ENCODE measurements at regions not wholly inside any gene's neighbourhood (a gene's known extent, or its start where the extent isn't known, plus 50 kb on each side); places are given as distances from the start of the nearest gene placed in this dataset.
A peak's percentile ranks its signal among the peaks of the same experiment; 100 is the strongest.

GRCh38 chr10:63699785-63700613, 178.8 kb downstream of the REEP3 start:
- Mint-ChIP-seq H3K36me3 (ENCODE audit: insufficient read depth) (no peaks in the 10 kb centered on the region), H3K9me3 (no peaks in the 10 kb centered on the region), H3K4me3 (no peak overlapping the region), H3K4me1 (ENCODE audit: low read depth) (peaks cover 10% of the 10 kb centered on the region), H3K27me3 (ENCODE audit: low read depth) (no peaks in the 10 kb centered on the region)
- ATAC-seq: peak; percentile 95 to 96
- DNase-seq: no peak

GRCh38 chr10:63700631-63701156, 179.5 kb downstream of the REEP3 start:
- DNase-seq: no peak
- H3K4me3 Mint-ChIP-seq: no peak overlapping the region
- no peaks in the 10 kb centered on the region for H3K36me3 Mint-ChIP-seq (ENCODE audit: insufficient read depth)
- H3K9me3 Mint-ChIP-seq: no peaks in the 10 kb centered on the region
- ATAC-seq: no peak
- no peaks in the 10 kb centered on the region for H3K27me3 Mint-ChIP-seq (ENCODE audit: low read depth)
- H3K4me1 Mint-ChIP-seq (ENCODE audit: low read depth): peaks cover 10% of the 10 kb centered on the region

DNA sequence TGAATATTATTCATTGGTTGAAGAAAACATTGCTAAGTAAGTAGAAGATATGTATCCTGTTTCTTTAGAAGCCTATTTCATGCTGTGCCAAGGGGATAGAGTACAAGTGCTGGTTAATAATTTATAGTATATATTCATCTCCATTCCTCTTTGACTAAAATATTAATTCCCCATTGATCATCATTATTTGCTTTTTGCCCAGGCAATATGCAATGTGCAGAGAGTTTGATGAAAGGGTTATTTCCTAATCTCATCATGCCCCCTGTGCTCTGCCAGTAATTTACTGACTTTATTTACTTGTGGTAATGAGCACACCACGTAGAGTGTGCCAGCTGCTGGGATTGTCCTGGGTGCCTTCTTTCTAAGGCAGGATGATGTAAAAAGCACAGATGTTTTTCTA, 180.9 kb downstream of the REEP3 start:
- DNase-seq: no peak
- peaks cover 15% of the 10 kb centered on the region for H3K4me1 Mint-ChIP-seq (ENCODE audit: low read depth)
- no peak for ATAC-seq
- no peaks in the 10 kb centered on the region for H3K36me3 Mint-ChIP-seq (ENCODE audit: insufficient read depth)
- no peaks in the 10 kb centered on the region for H3K27me3 Mint-ChIP-seq (ENCODE audit: low read depth)
- no peak overlapping the region for H3K4me3 Mint-ChIP-seq
- no peaks in the 10 kb centered on the region for H3K9me3 Mint-ChIP-seq

DNA sequence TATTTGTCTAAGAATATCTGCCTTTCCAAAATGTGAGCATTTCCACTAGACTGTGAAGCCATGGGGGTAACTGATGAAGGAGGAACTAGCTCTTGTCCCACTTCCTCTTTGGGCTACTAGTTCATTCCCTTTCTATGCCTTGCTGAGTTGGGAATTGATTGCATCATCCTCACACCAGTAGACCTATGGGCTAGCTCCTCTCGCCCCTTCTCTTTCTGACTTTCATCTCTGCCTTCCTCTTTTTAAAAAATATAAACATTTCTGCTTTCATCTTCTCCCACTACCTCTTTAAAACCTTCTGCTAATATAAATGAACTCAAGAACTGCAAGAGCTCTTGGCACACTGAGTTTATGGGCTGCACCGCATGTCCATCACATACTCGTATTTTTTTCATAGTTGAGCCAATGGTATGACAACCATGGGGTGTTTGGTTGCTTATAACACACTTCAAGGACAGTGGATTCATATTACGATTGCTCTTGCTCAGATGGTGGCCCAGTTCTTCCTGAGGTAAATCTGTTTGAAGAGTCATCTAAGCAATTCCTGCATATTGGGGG, 182.0 kb downstream of the REEP3 start:
- no peak for ATAC-seq
- no peaks in the 10 kb centered on the region for H3K27me3 Mint-ChIP-seq (ENCODE audit: low read depth)
- H3K36me3 Mint-ChIP-seq (ENCODE audit: insufficient read depth): no peaks in the 10 kb centered on the region
- no peak for DNase-seq
- H3K4me3 Mint-ChIP-seq: no peak overlapping the region
- peaks cover 24% of the 10 kb centered on the region for H3K4me1 Mint-ChIP-seq (ENCODE audit: low read depth)
- no peaks in the 10 kb centered on the region for H3K9me3 Mint-ChIP-seq

GRCh38 chr10:63703740-63704345, 182.6 kb downstream of the REEP3 start:
- Mint-ChIP-seq H3K27me3 (ENCODE audit: low read depth) (no peaks in the 10 kb centered on the region), H3K4me3 (no peak overlapping the region), H3K4me1 (ENCODE audit: low read depth) (peaks cover 23% of the 10 kb centered on the region), H3K9me3 (no peaks in the 10 kb centered on the region), H3K36me3 (ENCODE audit: insufficient read depth) (no peaks in the 10 kb centered on the region)
- no peak for ATAC-seq
- no peak for DNase-seq

DNA sequence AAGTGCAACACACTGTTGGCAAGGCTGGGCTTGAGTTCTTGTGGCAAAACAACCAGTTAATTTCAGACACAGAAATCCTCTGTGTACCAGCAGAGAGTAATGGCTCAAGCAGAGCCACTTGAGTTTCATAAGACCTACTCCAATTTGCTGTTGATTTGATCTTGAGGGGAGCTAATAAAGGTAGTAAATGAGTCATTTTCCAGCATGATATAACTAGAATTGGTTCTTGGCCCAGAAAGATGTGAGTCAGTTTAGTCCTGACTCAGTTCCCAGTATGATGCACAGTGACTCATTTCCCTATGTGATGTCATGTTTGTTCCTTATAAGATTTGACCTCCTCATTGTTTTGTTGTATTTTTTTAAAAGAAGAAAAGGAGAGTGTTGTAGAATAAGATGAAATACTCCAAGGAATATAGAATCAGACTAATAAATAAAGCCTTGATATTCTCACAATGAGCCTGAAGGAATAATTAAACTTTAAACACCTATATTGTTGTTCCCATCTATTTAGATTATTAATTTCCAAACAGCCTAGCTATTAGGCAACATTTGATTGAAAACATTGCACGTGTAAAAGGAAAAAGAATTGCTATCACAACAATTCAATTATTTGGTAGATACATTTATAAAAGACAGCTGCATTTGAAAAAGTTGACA, 186.2 kb downstream of the REEP3 start:
- DNase-seq (no peak), ATAC-seq (peak; percentile 96 to 97)
- H3K9me3 Mint-ChIP-seq: no peaks in the 10 kb centered on the region
- H3K4me3 Mint-ChIP-seq: no peak overlapping the region
- no peaks in the 10 kb centered on the region for H3K27me3 Mint-ChIP-seq (ENCODE audit: low read depth)
- no peaks in the 10 kb centered on the region for H3K36me3 Mint-ChIP-seq (ENCODE audit: insufficient read depth)
- peaks cover 17% of the 10 kb centered on the region for H3K4me1 Mint-ChIP-seq (ENCODE audit: low read depth)

GRCh38 chr10:63708421-63708820, 187.2 kb downstream of the REEP3 start:
- Mint-ChIP-seq H3K36me3 (ENCODE audit: insufficient read depth) (no peaks in the 10 kb centered on the region), H3K9me3 (no peaks in the 10 kb centered on the region), H3K4me1 (ENCODE audit: low read depth) (peaks cover 15% of the 10 kb centered on the region), H3K4me3 (no peak overlapping the region), H3K27me3 (ENCODE audit: low read depth) (no peaks in the 10 kb centered on the region)
- ATAC-seq (no peak), DNase-seq (no peak)

DNA sequence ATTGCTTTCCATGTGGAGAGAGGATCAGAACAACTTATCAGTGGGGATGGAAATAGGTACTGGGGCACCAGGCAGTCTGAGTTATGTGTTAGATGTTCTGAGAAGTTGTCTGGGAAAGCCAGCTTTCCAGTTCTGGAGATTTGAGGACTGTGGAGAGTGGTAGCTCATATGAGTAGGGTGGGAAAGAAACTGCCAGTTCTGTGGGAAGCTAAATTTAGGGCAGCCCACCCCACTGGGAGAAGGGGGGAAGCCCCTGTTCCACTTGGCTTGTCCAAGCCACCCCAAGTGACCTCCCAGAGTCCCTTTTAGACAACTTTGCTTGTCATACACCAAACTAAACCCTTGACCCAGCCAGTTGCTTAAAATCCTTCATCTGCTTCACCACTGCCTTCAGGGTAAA, 189.5 kb downstream of the REEP3 start:
- H3K36me3 Mint-ChIP-seq (ENCODE audit: insufficient read depth): no peaks in the 10 kb centered on the region
- no peaks in the 10 kb centered on the region for H3K9me3 Mint-ChIP-seq
- ATAC-seq (no peak), DNase-seq (no peak)
- no peak overlapping the region for H3K4me3 Mint-ChIP-seq
- peaks cover 14% of the 10 kb centered on the region for H3K4me1 Mint-ChIP-seq (ENCODE audit: low read depth)
- H3K27me3 Mint-ChIP-seq (ENCODE audit: low read depth): no peaks in the 10 kb centered on the region

DNA sequence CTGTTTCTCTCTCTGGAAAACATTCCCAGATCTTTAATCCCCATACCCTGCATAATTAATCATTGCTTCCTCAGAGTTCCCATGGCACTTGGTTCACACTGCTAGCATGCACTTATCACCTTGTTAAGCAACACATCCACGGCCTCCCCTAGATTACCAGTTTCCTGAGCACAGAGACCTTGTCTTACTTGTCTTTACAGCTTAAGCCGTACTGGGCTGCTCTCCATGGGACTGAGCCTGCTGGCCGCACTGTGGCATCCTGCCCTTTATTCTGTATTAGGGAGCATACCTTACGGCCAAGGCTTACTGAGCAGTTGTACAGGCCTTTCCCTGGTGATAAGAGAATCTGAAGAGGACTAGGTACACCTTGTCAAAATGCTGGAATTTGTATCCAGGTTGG, 190.2 kb downstream of the REEP3 start:
- H3K9me3 Mint-ChIP-seq: no peaks in the 10 kb centered on the region
- no peak overlapping the region for H3K4me3 Mint-ChIP-seq

DNA sequence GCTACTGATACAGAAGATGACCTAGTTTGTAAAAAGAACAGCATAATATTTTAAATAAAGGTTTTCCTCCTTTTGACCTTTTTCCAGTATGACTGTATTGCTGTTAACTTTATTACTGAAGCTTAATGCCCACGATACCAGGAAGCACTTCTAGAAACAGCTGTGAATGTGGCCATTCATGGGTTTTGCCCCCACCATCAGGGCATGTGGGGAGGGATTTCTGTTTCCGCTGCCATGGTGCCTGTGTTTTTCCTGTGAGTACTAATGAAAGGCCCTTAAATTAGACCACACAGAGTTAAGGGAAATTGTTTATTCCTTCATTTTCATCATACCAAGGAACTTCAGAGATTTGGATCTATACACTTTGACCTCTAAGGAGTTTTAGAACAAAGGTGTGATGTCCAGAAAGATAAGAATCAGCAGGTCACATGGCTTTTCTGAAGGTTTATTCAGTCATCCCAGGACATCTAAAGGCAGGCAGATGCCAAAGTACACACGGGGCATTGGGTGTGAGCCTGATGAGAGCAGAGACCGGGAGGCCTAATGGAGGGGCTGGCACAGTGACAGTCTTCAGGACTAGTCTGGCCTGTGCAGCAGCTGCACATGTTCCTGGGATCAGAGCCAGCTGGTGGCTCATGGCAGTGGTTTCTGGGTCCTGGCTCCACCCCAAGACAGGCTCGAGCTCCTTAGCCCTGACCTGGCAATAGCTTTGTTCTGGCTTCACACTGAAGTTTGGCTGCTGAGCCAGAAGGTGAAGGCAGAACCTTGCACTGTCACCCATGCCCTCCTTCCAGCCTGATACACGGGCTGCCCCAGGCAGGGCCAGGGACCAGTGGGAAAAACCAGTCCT, 190.9 kb downstream of the REEP3 start:
- Mint-ChIP-seq H3K9me3 (no peaks in the 10 kb centered on the region), H3K4me1 (ENCODE audit: low read depth) (peaks cover 9% of the 10 kb centered on the region), H3K4me3 (no peak overlapping the region), H3K27me3 (ENCODE audit: low read depth) (peaks cover under 1% of the 10 kb centered on the region), H3K36me3 (ENCODE audit: insufficient read depth) (no peaks in the 10 kb centered on the region)
- DNase-seq (no peak), ATAC-seq (no peak)

More for the DNA sequence above, 190.2 kb downstream of the REEP3 start:
- no peak for DNase-seq
- Mint-ChIP-seq H3K36me3 (ENCODE audit: insufficient read depth) (no peaks in the 10 kb centered on the region), H3K27me3 (ENCODE audit: low read depth) (no peaks in the 10 kb centered on the region), H3K4me1 (ENCODE audit: low read depth) (peaks cover 14% of the 10 kb centered on the region)
- no peak for ATAC-seq

- H3K9me3 Mint-ChIP-seq: no peaks in the 10 kb centered on the region
- peaks cover 2% of the 10 kb centered on the region for H3K27me3 Mint-ChIP-seq (ENCODE audit: low read depth)
- no peak overlapping the region for H3K4me3 Mint-ChIP-seq
- peaks cover 3% of the 10 kb centered on the region for H3K4me1 Mint-ChIP-seq (ENCODE audit: low read depth)
- H3K36me3 Mint-ChIP-seq (ENCODE audit: insufficient read depth): no peaks in the 10 kb centered on the region
- no peak for DNase-seq
- no peak for ATAC-seq
Measured at GRCh38 chr10:63712717-63713115, 191.5 kb downstream of the REEP3 start.

- Mint-ChIP-seq H3K4me1 (ENCODE audit: low read depth) (no peaks in the 10 kb centered on the region), H3K9me3 (no peaks in the 10 kb centered on the region), H3K36me3 (ENCODE audit: insufficient read depth) (no peaks in the 10 kb centered on the region), H3K27me3 (ENCODE audit: low read depth) (peaks cover 2% of the 10 kb centered on the region), H3K4me3 (no peak overlapping the region)
- DNase-seq (no peak), ATAC-seq (no peak)
Measured at GRCh38 chr10:63713191-63714144, 192.3 kb downstream of the REEP3 start.

DNA sequence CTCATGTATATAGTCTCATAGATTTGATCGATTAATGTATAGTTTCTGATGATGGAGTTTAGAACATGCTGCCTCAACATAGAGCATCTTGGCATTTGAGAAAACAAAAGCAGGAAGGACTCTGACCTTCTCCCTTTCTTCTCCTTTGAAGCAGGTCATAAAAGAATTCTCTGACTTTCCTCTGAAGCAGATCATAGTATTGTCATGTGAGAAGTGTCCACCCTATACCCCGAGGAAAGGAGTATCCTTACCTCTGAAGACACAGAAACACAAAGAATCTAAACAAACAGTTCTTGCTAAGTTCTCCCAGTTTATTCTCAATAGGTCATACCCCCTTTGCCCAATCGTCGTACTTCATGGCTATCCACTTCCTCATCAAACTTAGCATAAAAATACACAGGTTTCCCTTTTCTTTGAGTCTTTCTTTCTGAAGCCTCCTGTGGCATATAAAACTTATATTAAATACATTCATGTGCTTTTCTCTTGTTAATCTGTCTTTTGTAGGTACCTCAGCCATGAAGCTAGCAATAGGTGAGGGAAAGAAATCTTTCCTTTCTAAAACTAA, 194.9 kb downstream of the REEP3 start:
- ATAC-seq: no peak
- H3K9me3 Mint-ChIP-seq: no peaks in the 10 kb centered on the region
- H3K27me3 Mint-ChIP-seq (ENCODE audit: low read depth): peaks cover 2% of the 10 kb centered on the region
- H3K4me3 Mint-ChIP-seq: no peak overlapping the region
- DNase-seq: no peak
- peaks cover 8% of the 10 kb centered on the region for H3K4me1 Mint-ChIP-seq (ENCODE audit: low read depth)
- H3K36me3 Mint-ChIP-seq (ENCODE audit: insufficient read depth): no peaks in the 10 kb centered on the region

All from activated T-cell treated with anti-CD3 and anti-CD28 coated beads, Interleukin-2, amount 50 U/mL, for 4 hours (primary cell).